ENCODE measurements at regions not wholly inside any gene's neighbourhood (a gene's known extent, or its start where the extent isn't known, plus 50 kb on each side); places are given as distances from the start of the nearest gene placed in this dataset.
"Not testable (repeated sequence)": the region's sequence is repeated elsewhere in the genome, so short reads cannot be mapped to it uniquely, and the experiment has no call there.

GRCh38 chr18:73156117-73156516 lies 288.3 kb upstream of the NETO1 start:
- DNase-seq (no peak), ATAC-seq (no peak)
- intact Hi-C loops (cut with DNase I, micrococcal nuclease) = no loop called here

GRCh38 chr18:73153271-73153670 lies 285.5 kb upstream of the NETO1 start:
- ATAC-seq (no peak), DNase-seq (no peak)
- intact Hi-C loops (cut with DNase I, micrococcal nuclease) = no loop called here

- ATAC-seq (no peak), DNase-seq (no peak)
- intact Hi-C loops (cut with DNase I, micrococcal nuclease) = no loop called here
Observed at GRCh38 chr18:73151086-73151485, 283.3 kb upstream of the NETO1 start.

- ATAC-seq (no peak), DNase-seq (no peak)
- intact Hi-C loops (cut with DNase I, micrococcal nuclease) = no loop called here
Observed at GRCh38 chr18:73150199-73150598, 282.4 kb upstream of the NETO1 start.

- DNase-seq (no peak), ATAC-seq (no peak)
- intact Hi-C loops (cut with DNase I, micrococcal nuclease) = no loop called here
Observed at GRCh38 chr18:73147590-73147989, 279.8 kb upstream of the NETO1 start.

- ATAC-seq (no peak), DNase-seq (no peak)
- intact Hi-C loops (cut with DNase I, micrococcal nuclease) = no loop called here
Observed at GRCh38 chr18:73144030-73144429, 276.2 kb upstream of the NETO1 start.

GRCh38 chr18:73136134-73136533 lies 268.3 kb upstream of the NETO1 start:
- intact Hi-C loops (cut with DNase I, micrococcal nuclease) = no loop called here
- ATAC-seq (no peak), DNase-seq (no peak)

- intact Hi-C loops (cut with DNase I, micrococcal nuclease) = no loop called here
- ATAC-seq = no peak
- DNase-seq = no peak
Observed at GRCh38 chr18:73124175-73124574, 256.4 kb upstream of the NETO1 start.

- DNase-seq (no peak), ATAC-seq (no peak)
- intact Hi-C loops (cut with DNase I, micrococcal nuclease) = no loop called here
Observed at GRCh38 chr18:73121207-73121606, 253.4 kb upstream of the NETO1 start.

- intact Hi-C loops (cut with DNase I, micrococcal nuclease) = no loop called here
- DNase-seq (no peak), ATAC-seq (no peak)
Observed at GRCh38 chr18:73120626-73121025, 252.8 kb upstream of the NETO1 start.

- intact Hi-C loops (cut with DNase I, micrococcal nuclease) = no loop called here
- ATAC-seq (no peak), DNase-seq (no peak)
Observed at GRCh38 chr18:73119574-73119973, 251.8 kb upstream of the NETO1 start.

GRCh38 chr18:73118121-73118816 lies 250.5 kb upstream of the NETO1 start:
- ATAC-seq (no peak), DNase-seq (no peak)
- intact Hi-C loops (cut with DNase I, micrococcal nuclease) = no loop called here

- intact Hi-C loops (cut with DNase I, micrococcal nuclease) = no loop called here
- no peak for ATAC-seq
- no peak for DNase-seq
Observed at GRCh38 chr18:73110307-73110706, 242.5 kb upstream of the NETO1 start.

- DNase-seq (no peak), ATAC-seq (no peak)
- intact Hi-C loops (cut with DNase I, micrococcal nuclease) = no loop called here
Observed at GRCh38 chr18:73101977-73102376, 234.2 kb upstream of the NETO1 start.

- DNase-seq; intact Hi-C loops (cut with DNase I, micrococcal nuclease); ATAC-seq: not testable (repeated sequence)
Observed at GRCh38 chr18:73101491-73101890, 233.7 kb upstream of the NETO1 start.

GRCh38 chr18:73099759-73100158 lies 232.0 kb upstream of the NETO1 start:
- intact Hi-C loops (cut with DNase I, micrococcal nuclease) = no loop called here
- ATAC-seq (no peak), DNase-seq (no peak)

- ATAC-seq (no peak), DNase-seq (no peak)
- intact Hi-C loops (cut with DNase I, micrococcal nuclease) = no loop called here
Observed at GRCh38 chr18:73093687-73094250, 226.0 kb upstream of the NETO1 start.

- DNase-seq (no peak), ATAC-seq (no peak)
- intact Hi-C loops (cut with DNase I, micrococcal nuclease) = no loop called here
Observed at GRCh38 chr18:73088445-73088844, 220.7 kb upstream of the NETO1 start.

GRCh38 chr18:73087282-73087977 lies 219.6 kb upstream of the NETO1 start:
- intact Hi-C loops (cut with DNase I, micrococcal nuclease) = no loop called here
- DNase-seq (no peak), ATAC-seq (no peak)

GRCh38 chr18:73079920-73080319 lies 212.1 kb upstream of the NETO1 start:
- ATAC-seq (no peak), DNase-seq (no peak)
- intact Hi-C loops (cut with DNase I, micrococcal nuclease) = no loop called here
